ENCODE measurements at regions not wholly inside any gene's neighbourhood (a gene's known extent, or its start where the extent isn't known, plus 50 kb on each side); places are given as distances from the start of the nearest gene placed in this dataset.

- TF ChIP-seq POLR2A (IDR thresholded peaks at IDR 0.05) (no peak), EP300 (IDR thresholded peaks at IDR 0.05) (no peak), CTCF (IDR thresholded peaks at IDR 0.05) (no peak), POLR2AphosphoS5 (IDR thresholded peaks at IDR 0.05) (no peak)
These were observed 1447.7 kb downstream of the RPA4 start for GRCh38 chrX:98331407-98331806.
